GM19351 (cell line): ENCODE measurements at regions not wholly inside any gene's neighbourhood (a gene's known extent, or its start where the extent isn't known, plus 50 kb on each side); places are given as distances from the start of the nearest gene placed in this dataset.
"Not testable (repeated sequence)": the region's sequence is repeated elsewhere in the genome, so short reads cannot be mapped to it uniquely, and the experiment has no call there.

Experiments
- ATAC-seq: cut with Tn5 transposase; IDR thresholded peaks from one replicate; pipeline ENCODE4 v1.9.1; 2021; ENCODE audit warnings: mild to moderate bottlenecking, moderate library complexity; ENCODE audit not compliant: unreplicated experiment

DNA sequence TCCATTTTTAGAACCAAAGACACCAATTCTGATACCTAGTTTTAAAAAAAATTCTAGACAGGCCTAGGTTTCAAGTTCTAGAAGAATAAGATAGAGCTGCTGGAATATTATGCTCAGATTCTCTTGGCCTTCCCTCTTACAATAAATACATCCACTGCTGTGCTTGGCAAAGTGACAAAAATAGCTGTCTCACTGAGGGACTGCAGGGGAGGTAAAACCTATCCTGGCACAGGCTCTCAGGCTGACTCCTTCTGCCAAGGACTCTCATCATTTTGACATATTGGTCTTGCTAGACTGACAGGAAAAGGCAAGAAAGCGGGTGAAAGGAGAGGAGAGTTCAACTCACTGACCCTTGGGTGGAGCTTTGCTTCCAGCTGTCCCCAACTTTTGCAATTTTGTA, 197.0 kb upstream of the LHX8 start:
- no peak for ATAC-seq

GRCh38 chr1:74943046-74943445, 191.1 kb upstream of the LHX8 start:
- no peak for ATAC-seq

GRCh38 chr1:74946388-74946787, 187.8 kb upstream of the LHX8 start:
- ATAC-seq: no peak

DNA sequence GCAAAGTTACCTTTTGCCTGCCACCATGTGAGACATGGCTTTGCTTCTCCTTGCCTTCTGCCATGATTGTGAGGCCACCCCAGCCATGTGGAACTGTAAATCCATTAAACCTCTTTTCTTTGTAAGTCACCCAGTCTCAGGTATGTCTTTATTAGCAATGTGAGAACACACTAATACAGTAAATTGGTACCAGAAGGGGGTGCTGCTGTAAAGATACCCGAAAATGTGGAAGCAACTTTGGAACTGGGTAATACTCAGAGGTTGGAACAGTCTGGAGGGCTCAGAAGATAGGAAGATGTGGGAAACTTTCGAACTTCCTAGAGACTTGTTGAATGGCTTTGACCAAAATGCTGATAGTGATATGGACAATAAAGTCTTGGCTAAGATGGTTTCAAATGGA, 184.8 kb upstream of the LHX8 start:
- not testable (repeated sequence) for ATAC-seq

GRCh38 chr1:74951981-74952380, 182.2 kb upstream of the LHX8 start:
- ATAC-seq: not testable (repeated sequence)

DNA sequence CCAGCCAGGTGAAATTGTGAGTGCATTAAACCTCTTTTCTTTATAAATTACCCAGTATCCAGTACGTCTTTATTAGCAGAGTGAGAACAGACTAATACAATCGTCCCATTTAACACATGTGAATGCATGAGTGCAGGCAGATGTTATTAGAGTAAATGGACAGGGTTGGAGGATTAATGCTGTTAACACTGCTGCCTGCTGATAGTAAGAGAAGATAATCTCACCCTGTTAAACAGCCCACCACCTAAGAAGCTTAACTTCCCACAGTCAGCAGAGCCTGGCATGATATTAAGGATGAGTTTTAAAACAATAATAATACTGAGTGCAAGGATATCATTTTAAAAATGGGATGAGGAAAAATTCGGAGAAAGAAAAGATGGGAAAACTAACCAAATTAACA, 181.4 kb upstream of the LHX8 start:
- no peak for ATAC-seq

DNA sequence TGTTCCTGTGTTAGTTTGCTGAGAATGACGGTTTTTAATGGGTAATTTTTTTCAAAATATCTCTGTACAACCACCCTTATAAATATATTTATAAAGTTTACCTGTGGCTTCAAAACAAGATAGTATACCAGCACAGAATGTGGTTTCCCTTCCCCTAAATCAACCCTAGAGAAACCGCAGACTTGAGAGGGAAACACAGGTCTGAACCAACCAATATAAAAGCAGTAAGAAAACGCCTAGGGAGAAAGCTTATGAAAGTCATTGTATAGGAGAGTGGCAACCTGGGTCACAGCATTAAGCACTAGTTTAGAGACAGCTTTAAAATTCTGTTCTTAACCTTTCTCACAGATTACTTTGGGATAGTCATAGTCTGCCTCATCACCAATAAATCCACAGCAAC, 180.6 kb upstream of the LHX8 start:
- ATAC-seq: no peak

DNA sequence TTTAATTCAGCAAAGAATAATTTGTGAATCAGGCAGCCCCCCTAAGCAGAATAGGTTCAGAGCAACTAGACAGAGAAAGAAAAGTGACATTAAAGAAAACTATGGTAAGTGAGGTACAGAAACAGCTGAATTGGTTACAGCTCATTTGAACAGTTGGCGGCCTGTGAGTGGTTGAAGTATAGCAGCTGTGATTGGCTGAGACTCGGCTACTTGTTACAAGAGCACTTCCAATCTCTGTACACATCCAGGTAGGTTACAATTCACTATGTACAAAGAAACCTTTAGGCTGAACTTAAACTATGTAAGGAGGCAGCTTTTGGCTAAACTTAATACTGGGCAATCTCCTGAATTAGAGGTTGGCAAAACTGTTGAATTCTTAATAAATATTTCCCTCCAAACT, 171.1 kb upstream of the LHX8 start:
- ATAC-seq: no peak

- no peak for ATAC-seq
Observed at GRCh38 chr1:74964508-74965102, 169.6 kb upstream of the LHX8 start.

- no peak for ATAC-seq
Observed at GRCh38 chr1:74969566-74970135, 164.5 kb upstream of the LHX8 start.

DNA sequence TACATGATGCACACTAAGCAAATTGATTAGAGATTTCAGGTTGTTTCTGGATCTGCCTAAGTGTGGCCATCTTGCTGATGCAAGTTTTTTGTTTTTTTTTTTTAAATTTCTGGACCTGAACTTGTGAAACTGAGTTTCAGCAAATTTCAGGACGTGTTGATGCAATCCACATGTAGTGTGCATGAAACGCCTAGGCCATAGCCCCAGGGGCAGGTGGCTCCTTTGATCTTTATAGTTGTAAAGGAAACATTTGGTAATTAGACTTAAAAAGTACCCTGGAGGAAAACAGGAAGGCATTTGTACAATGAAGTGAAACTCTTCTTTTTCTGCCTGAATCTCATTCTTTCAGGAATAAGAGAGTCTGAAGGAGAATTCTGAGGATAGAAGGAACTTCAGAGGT, 162.2 kb upstream of the LHX8 start:
- no peak for ATAC-seq

GRCh38 chr1:74976491-74976890, 157.7 kb upstream of the LHX8 start:
- ATAC-seq: no peak

DNA sequence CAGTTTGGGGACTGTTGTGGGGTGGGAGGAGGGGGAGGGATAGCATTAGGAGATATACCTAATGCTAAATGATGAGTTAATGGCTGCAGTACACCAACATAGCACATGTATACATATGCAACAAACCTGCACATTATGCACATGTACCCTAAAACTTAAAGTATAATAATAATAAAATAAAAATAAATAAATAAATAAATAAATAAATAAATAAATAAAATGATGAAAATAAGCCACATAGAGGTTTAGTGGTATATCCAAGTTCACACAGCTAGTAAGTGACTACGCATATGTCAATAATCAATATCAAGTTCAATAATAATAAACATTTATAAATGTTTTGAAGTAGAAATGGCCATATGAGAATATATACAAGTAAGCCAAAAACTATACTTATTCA, 141.7 kb upstream of the LHX8 start:
- not testable (repeated sequence) for ATAC-seq

- no peak for ATAC-seq
Observed at GRCh38 chr1:74995821-74996220, 138.4 kb upstream of the LHX8 start.

DNA sequence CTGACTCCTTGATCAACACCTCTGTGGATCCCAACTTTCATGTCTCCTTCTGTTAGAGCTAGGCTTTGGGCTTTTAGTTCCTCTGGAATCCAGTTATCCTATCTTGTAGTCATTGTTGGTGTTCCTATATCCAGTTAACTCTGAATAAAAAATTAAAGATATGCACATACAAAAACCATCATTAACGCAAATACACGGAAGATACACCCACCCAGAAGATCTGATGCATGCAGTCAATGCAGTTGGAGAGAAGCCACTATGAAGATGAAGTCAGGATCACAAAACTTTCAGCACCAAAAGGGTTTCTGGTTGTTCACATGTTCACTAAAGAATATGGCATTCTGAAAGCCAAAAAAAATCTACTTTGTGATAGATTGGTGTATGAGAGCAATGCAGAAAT, 123.6 kb upstream of the LHX8 start:
- no peak for ATAC-seq

DNA sequence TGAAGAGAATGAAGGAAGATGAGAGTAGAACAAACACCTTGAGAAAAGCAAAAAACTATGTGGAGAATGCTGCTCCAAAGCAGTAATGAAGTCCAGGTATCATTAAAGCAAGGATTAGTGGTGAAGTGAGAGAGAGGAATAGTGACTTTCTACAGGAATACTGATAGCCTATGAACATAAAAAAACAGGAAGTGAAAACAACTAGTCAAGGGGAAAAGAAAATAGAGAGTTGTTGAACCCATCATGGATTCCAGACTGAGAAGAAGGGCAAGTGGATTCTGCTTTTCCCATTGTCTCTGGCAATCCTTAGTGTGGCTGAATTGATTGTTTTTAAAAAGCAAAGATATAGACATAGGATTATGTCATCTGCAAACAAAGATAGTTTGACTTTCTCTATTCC, 119.9 kb upstream of the LHX8 start:
- ATAC-seq: no peak

GRCh38 chr1:75023005-75023404, 111.2 kb upstream of the LHX8 start:
- no peak for ATAC-seq

DNA sequence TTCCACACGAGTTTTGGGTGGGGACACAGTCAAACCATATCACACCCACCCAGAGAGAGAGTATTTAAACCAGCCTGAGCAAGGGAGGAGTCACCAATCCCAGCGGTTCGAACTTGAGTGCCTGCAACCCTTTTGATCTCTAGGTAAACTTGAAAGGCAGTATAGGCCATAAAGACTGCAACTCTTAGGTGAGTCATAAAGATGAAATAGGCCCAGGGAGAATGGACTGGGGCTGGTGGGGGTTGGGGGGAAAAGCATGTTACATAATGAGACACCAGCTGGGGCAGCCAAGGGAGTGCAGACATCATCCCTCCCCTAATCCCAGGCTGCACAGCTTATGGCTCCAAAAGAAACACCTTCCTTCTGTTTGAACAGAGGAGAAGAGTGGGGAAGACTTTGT, 99.8 kb upstream of the LHX8 start:
- ATAC-seq: no peak

- no peak for ATAC-seq
Observed at GRCh38 chr1:75035536-75035935, 98.7 kb upstream of the LHX8 start.

DNA sequence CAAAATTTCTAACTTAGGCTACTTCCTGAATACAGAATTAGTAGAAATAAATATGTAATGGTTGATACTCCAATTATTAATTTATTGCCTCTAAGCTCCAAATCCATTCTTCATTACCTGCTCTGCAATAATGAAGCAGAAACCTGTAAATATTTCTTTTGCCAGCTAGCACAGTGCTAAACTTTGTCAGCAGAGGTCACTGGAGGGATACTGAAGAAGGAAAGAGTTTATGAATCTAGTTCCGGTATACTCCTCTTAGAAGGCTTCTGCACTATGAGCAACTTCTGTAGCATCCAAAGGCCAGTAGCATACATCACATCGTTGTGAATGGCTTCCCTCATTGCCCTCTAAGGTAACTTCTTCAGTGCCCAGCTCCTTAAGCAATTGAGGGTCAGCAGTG, 81.0 kb upstream of the LHX8 start:
- peak; percentile 66 for ATAC-seq

DNA sequence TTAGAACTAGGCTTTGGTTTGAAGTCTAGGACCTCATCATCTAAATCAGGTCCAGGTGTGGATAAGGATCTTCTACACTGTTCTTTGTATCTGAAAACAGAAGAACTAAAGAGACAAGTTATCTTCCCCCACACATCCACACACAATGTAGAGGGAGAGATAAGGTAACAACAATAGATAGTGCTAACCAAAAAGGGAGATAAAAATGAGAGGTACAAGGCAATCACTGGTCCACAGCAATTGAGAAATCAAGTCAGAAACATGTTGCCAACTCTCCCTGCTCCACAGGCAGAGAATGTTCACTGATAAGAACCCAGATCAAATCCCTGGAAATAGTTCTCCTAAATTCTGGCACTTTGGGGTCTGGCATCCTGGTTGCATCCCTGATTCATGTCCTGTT, 75.8 kb upstream of the LHX8 start:
- ATAC-seq: no peak

DNA sequence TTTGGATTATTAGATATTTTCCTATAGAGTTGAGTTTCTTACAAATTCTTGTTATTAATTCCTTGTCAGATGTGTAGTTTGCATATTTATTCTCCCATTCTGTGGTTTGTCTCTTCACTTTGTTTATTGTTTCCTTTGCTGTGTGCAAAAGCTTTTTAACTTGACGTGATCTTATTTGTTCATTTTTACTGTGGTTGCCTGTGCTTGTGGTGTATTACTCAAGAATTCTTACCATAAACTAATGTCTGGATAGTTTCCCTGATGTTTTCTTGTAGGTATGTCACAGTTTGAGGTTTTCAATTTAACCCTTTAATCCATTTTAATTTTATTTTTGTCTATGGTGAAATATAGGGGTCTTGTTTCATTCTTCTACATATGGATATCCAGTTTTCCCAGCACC, 72.1 kb upstream of the LHX8 start:
- no peak for ATAC-seq

DNA sequence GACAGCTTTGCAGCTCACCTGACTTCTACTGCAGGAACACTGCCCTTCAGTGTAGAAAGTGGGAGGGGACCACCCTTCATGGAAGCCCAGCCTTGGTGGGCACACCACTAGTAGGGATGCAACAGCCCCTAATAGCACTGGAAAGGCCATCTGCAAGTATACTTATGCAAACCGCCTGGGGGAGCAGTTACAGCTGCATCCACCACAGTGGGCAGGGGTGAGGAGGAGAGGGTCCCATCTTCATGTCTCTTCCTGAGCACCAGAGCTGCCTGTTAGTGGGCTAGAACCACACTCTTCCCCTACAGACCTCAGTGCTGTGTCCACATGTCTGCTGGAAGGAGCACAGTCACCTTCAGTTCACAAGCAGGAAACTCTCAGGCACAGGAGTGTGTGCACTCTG, 66.2 kb upstream of the LHX8 start:
- no peak for ATAC-seq
